ENCODE measurements at regions not wholly inside any gene's neighbourhood (a gene's known extent, or its start where the extent isn't known, plus 50 kb on each side); places are given as distances from the start of the nearest gene placed in this dataset.

- TF ChIP-seq CTCF (IDR thresholded peaks at IDR 0.05) (no peak), POLR2A (IDR thresholded peaks at IDR 0.05) (no peak)
Observed at GRCh38 chr4:12041828-12042227, 613.1 kb upstream of the HS3ST1 start.
